T-helper 2 cell treated with Interferon-gamma antibody and Interleukin-4, amounts not matched to agents 100 ng/mL and 5 ng/mL, for 36 hours (primary cell): ENCODE measurements at regions not wholly inside any gene's neighbourhood (a gene's known extent, or its start where the extent isn't known, plus 50 kb on each side); places are given as distances from the start of the nearest gene placed in this dataset.

Source experiments
- intact Hi-C: fragments of 100-400 bp; cut with micrococcal nuclease; formaldehyde crosslinking; loops from one replicate; pipeline ENCODE4 v1.15.1; 2023

DNA sequence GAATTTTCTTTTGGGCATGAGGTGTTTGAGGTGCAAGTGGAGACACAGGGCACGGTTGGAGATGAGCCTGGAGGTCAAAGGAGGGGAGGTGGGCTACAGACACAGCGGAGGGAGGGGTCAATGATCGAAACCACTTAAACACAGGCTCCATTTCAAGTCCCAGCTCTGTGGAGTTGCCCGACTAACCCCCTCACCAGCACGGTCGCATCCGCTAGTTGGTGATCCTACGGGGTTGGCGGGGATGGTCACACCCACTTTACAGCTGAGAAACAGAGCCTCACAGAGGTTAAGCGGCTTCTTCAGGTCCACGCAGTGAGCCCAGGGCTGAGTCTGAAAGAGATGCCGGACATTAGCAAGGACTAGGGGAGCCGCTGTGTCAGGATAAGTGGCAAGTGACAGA is 60.1 kb upstream of the RUNX3 start:
- intact Hi-C loops, result no loop called here

- intact Hi-C loops, result loop anchor here (5.0 kb wide), 1 partner anchor 33 kb away; no protein-coding TSS in a partner anchor
Observed at GRCh38 chr1:24989082-24989481, 59.0 kb upstream of the RUNX3 start.

GRCh38 chr1:24988558-24988912 is 58.5 kb upstream of the RUNX3 start:
- intact Hi-C loops, result loop anchor here (5.0 kb wide), 1 partner anchor 34 kb away; no protein-coding TSS in a partner anchor

DNA sequence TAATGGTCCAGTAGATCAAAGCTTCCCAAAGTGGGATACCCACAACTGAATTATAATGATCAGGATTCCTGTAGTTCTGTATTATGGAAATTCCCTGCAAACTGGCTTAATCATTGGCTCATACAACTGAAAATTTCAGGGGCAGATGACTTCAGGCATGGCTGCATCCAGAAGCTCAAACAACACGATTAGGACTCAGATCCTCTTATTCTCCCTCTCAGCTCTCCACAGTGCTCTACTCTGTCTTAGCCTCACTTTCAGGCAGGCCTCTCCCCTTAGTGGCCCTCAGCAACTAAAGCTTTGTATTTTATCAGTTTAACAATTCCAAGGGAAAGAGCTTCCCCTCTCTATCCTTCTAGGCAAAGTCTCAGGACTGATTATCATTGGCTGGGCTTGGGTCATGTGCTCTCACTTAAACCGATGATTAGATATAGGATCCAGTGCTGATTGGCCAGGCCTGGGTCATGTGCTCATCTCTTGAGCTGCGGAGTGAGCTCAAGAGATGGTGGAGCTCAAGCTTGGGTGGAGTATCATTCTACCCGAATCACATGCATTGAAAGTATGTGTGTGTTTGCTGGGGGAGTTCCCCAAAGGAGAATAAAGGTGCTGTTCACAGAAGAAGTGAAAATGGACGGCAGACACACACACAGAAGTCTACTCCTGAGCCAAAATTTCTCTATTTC is 57.9 kb upstream of the RUNX3 start:
- intact Hi-C loops, result loop anchor here (5.0 kb wide), 1 partner anchor 34 kb away; no protein-coding TSS in a partner anchor

DNA sequence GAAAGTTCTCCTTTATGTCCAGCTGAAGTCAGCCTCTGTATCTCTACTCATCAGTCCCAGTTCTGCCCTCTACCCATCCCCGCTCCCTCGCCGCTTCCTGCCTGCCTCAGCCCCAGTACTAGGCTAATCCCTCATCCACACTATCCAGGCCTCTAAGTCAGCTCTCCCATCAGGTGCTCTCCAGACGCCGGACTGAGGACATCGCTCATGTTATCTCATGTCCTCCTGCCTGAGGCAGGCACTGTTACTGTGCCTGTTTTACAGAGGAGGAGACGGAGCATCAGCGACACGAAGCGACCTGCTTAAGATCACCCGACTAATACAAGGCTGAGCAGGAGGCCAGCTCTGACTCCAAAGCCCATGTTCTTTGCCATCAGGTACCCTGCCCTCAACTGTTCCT is 57.3 kb upstream of the RUNX3 start:
- intact Hi-C loops, result loop anchor here (5.0 kb wide), 1 partner anchor 35 kb away; no protein-coding TSS in a partner anchor

DNA sequence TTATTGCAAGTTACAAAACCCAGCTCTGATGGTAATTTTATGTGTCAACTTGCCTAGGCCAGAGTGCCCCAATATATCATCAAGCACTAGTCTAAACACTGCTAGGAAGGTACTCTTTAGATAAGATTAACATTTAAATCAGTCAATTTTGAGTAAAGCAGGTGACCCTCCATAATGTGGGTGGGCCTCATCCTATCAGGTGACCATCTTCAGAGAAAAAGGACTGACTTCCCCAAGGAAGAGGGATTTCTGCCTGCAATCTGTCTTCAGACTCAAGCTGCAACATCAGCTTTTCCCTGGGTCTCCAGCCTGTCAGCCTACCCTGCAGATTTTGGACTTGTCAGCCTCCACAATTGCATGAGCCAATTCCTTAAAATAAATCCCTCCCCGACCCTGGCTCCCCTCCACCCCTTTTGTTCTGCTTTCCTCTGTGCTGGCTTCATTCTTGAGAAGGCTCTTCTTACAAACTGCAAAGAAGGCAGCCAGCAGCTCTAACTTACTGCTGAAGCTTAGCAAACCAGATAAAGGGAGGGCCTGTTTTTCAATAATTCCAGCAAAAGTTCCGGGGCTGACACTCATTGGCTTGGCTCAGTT is 56.4 kb upstream of the RUNX3 start:
- intact Hi-C loops, result loop anchor here (5.0 kb wide), 1 partner anchor 36 kb away; no protein-coding TSS in a partner anchor

DNA sequence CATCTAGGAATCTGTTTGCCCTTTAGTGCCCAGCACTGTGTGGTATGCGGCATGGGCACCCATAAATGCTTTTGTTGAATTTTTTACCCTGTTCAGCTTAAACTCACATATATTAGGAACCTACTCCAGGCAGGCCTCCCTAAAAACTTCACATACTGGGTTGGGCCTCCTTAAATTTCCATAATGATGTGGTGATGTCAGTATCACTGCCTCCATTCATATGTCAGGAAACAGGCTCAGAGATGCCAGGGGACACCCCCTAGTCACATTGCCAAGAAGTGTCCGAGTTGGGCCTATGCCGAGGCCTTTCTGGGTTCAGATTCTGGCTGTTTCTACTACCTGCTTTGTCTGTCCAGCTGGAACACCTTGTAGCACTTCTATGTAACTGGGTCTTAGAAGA is 55.7 kb upstream of the RUNX3 start:
- intact Hi-C loops, result loop anchor here (2.0 to 5.0 kb wide), 2 partner anchors 15 to 37 kb away; no protein-coding TSS in a partner anchor

DNA sequence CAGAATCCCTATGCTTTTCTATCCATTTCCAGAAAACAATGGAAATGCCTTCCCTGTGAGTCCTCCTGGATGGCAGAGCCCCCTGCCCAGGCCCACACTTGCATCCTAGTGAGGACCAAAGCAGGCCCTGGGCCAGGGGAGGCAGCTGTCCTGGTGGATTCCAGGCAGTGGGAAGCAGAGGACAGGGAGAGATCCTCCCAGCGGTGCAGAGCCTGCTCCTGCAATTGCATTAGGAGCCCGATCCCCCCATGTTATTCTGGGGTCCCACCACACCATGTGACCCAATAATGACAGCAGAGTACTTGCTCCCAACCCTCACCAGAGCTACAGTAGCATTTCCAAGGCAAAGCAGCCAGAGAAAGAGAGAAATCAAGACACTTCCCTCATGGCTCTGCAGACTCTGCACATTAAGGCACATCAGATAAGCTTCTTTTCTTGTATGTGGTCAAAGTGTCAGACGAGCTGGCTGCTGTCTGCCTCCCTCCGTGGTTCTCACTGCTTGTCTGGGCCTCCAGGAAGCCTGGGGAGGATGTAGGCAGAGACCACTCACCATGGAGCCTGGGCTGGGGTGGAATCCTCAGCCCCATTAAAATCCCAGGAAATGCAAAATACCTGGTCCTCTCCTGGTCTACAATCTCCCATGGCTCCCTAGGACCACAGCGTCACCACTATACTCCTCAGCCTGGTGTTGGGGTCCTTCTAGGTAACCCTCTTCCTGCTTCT is 54.9 kb upstream of the RUNX3 start:
- intact Hi-C loops, result loop anchor here (2.0 to 5.0 kb wide), 2 partner anchors 14 to 37 kb away; no protein-coding TSS in a partner anchor

- intact Hi-C loops, result loop anchor here (2.0 kb wide), 1 partner anchor 13 kb away; no protein-coding TSS in a partner anchor
Observed at GRCh38 chr1:24984300-24984699, 54.2 kb upstream of the RUNX3 start.

DNA sequence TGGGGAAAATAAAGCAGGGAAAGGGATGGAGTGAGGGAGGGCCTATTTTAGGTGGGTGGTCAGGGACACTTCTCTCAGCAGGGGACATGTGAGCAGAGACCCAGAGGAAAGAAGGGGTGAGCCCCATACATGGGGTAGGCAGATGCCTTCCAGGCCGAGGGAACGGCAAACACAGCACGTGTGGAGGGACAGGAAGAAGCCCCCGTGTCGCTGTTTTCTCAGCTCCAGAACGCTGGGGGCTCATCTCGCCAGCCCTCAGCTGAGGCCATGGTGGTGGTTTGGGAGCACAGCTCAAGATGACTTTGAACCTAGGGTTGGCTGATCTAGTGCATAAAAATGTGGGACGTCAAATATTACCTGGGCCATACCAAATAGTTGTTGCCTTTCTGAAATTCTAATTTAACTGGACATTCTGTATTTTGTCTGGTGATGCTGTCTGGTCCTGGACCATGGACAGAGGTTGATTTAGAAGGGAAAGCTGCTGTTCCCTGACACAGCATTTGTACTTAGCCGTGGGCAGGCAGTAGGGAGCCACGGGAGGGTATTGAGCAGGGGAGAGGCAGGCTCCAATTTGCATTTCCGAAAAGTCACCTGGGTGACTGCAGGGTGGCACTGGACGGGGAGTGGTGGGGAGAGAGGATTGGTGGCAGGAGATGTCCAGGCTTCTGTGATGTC is 53.1 kb upstream of the RUNX3 start:
- intact Hi-C loops, result no loop called here

DNA sequence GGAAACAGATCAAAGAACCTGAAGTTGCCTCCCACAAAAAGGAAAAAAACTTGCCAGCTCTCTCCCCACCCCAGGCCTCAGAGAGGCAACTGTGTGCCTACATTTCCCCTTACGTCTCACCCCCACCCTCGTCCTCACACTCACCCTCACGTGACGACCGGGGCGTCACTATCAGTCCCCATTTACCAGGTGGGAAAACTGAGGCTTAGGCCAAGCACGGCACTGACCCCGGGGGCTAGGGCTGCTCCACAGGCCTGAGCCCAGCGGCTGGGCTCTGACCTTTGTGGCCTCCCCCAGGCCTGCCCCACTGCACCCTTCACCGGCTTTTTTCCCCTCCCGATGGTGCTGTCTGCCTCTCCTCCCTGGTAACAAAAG is 51.5 kb upstream of the RUNX3 start:
- intact Hi-C loops, result no loop called here

- intact Hi-C loops, result no loop called here
Observed at GRCh38 chr1:24980836-24981630, 51.0 kb upstream of the RUNX3 start.
